ENCODE measurements at regions not wholly inside any gene's neighbourhood (a gene's known extent, or its start where the extent isn't known, plus 50 kb on each side); places are given as distances from the start of the nearest gene placed in this dataset.

- Histone ChIP-seq H3K9me3 (peaks cover 0 to 16% of the 10 kb centered on the region in 2 donors), H3K4me1 (no peaks in the 10 kb centered on the region), H3K27ac (no peak overlapping the region), H3K4me3 (no peak overlapping the region), H3K36me3 (no peaks in the 10 kb centered on the region), H3K27me3 (no peaks in the 10 kb centered on the region)
- DNase-seq (ENCODE audit: low spot score): no peak
- TF ChIP-seq CTCF (IDR thresholded peaks at IDR 0.05): no peak
Observed at GRCh38 chr2:78941751-78942150, 83.8 kb upstream of the REG3G start.

- Histone ChIP-seq H3K27ac (no peak overlapping the region), H3K4me3 (no peak overlapping the region), H3K9me3 (no peaks in the 10 kb centered on the region), H3K4me1 (no peaks in the 10 kb centered on the region), H3K36me3 (no peaks in the 10 kb centered on the region), H3K27me3 (no peaks in the 10 kb centered on the region)
- no peak for TF ChIP-seq CTCF (IDR thresholded peaks at IDR 0.05)
- DNase-seq (ENCODE audit: low spot score): no peak
Observed at GRCh38 chr2:78963881-78964280, 61.6 kb upstream of the REG3G start.

GRCh38 chr2:78967294-78967693 is 58.2 kb upstream of the REG3G start:
- Histone ChIP-seq H3K27me3 (no peaks in the 10 kb centered on the region), H3K9me3 (no peaks in the 10 kb centered on the region), H3K27ac (no peak overlapping the region), H3K4me3 (no peak overlapping the region), H3K4me1 (no peaks in the 10 kb centered on the region), H3K36me3 (no peaks in the 10 kb centered on the region)
- no peak for TF ChIP-seq CTCF (IDR thresholded peaks at IDR 0.05)
- no peak for DNase-seq (ENCODE audit: low spot score)

- H3K4me1 ChIP-seq: no peaks in the 10 kb centered on the region
- H3K9me3 ChIP-seq: no peaks in the 10 kb centered on the region
- TF ChIP-seq CTCF (IDR thresholded peaks at IDR 0.05): no peak
- H3K27ac ChIP-seq: no peak overlapping the region
- no peaks in the 10 kb centered on the region for H3K27me3 ChIP-seq
- DNase-seq (ENCODE audit: low spot score): no peak
- no peak overlapping the region for H3K4me3 ChIP-seq
- H3K36me3 ChIP-seq: no peaks in the 10 kb centered on the region
Observed at GRCh38 chr2:78973630-78974029, 51.9 kb upstream of the REG3G start.

Measured in right atrium auricular region (tissue), 2 donors.